Heart left ventricle (tissue), 13 donors: ENCODE measurements at regions not wholly inside any gene's neighbourhood (a gene's known extent, or its start where the extent isn't known, plus 50 kb on each side); places are given as distances from the start of the nearest gene placed in this dataset.

Experiments used
- POLR2A ChIP-seq, 2 donors: fragments of 450-650 bp; IDR thresholded peaks; one replicate each; pipeline ENCODE4 v1.6.1; 2017; ENCODE audit warnings: antibody characterized with exemption in 2 of 2, mild to moderate bottlenecking in 2 of 2, moderate library complexity in 2 of 2
- TF ChIP-seq, protein P1 (sequence below), 12 donors: fragments of 200-600 bp; sonication (generic) in 4 of 12; IDR thresholded peaks; one replicate each; pipeline versions ENCODE4 v1.5.0 to v1.8.0; 2018 to 2022; ENCODE audit warnings: antibody characterized with exemption in 12 of 12, mild to moderate bottlenecking in 5 of 12
- donor health status: ischemic (EF 13 %, LVEDD 7.1; RV severe dilation, severe dysfunction).
- donor health status: DM: no; HTN: yes; CAD: no.
- donor health status: DM: no; HTN: no; CAD: no.
- donor health status: ischemic (EF 25% LVEDD 6.9; RV normal size, moderate dysfunction).
- donor health status: ischemic (EF 25% LVEDD 5.7; RV mildly dilated, moderate dysfunction).
- donor health status: ischemic (EF 35%, LVEDD 5.7; RV mildly dilated, moderate dysfunction).
- donor health status: nonischemic (EF 11% LVEDD 7.7; RV severe dilation, severe dysfunction).
- donor health status: DM: yes; HTN: yes; CAD: no.
- donor health status: PGD.
- donor health status: ischemic (EF 29% LVEDD 5.4; RV normal size, mild dysfunction).
- donor health status: nonischemic (EF 23%, LVEDD 6.1; RV moderate dilation, normal function).

DNA sequence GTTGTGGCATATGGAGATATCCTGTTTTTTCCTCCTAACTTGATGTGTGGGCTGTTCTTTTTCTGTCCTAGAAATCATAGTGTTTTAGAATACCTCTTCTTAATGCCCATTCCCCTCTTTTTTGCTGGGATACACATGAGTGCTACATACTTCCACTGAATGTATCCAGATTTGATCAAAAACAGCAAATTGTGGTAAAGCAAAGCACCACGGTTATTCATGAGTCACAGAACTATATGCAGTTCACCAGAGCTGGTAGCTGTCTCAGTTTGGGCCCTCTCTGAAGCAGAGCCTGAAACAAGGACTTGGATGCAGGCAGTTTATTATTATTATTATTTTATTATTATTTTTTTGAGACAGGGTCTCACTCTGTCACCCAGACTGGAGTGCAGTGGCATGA is 69.9 kb upstream of the CTLA4 start:
- TF ChIP-seq, protein P1, sequence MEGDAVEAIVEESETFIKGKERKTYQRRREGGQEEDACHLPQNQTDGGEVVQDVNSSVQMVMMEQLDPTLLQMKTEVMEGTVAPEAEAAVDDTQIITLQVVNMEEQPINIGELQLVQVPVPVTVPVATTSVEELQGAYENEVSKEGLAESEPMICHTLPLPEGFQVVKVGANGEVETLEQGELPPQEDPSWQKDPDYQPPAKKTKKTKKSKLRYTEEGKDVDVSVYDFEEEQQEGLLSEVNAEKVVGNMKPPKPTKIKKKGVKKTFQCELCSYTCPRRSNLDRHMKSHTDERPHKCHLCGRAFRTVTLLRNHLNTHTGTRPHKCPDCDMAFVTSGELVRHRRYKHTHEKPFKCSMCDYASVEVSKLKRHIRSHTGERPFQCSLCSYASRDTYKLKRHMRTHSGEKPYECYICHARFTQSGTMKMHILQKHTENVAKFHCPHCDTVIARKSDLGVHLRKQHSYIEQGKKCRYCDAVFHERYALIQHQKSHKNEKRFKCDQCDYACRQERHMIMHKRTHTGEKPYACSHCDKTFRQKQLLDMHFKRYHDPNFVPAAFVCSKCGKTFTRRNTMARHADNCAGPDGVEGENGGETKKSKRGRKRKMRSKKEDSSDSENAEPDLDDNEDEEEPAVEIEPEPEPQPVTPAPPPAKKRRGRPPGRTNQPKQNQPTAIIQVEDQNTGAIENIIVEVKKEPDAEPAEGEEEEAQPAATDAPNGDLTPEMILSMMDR (IDR thresholded peaks at IDR 0.05) = no peak
- TF ChIP-seq POLR2A (IDR thresholded peaks at IDR 0.05) = no peak
